ENCODE measurements at regions not wholly inside any gene's neighbourhood (a gene's known extent, or its start where the extent isn't known, plus 50 kb on each side); places are given as distances from the start of the nearest gene placed in this dataset.

DNA sequence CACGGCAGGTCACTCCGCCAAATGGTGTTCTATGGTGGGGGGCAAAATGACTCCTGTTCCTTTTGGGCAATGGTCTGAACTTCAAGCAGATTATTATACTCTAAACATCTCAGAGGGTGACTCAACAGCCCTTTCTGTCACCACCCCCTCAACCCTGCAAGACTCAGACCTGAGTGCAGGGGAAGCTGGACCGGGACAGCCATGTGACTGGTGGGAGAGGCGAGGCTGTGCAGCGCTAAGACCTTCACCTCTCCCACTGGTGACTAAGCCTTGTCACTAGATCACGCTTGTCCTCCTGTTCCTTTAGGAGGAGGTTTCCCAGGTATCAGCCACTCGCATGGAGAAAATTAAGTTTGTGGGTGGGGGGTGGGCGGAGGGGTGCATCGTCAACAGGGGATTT lies 67.1 kb upstream of the CCND2 start:
- no peak for TF ChIP-seq YY1 (IDR thresholded peaks at IDR 0.05; ENCODE audit: insufficient read depth, insufficient read length)
- no peak for TF ChIP-seq SUZ12 (IDR thresholded peaks at IDR 0.05; ENCODE audit: extremely low read depth, insufficient read depth, insufficient read length)
